ENCODE measurements at regions not wholly inside any gene's neighbourhood (a gene's known extent, or its start where the extent isn't known, plus 50 kb on each side); places are given as distances from the start of the nearest gene placed in this dataset.

- Histone ChIP-seq H3K27me3 (ENCODE audit: control insufficient read depth in 2 of 2, insufficient read depth in 2 of 2, low read length in 2 of 2) (no peaks in the 10 kb centered on the region), H3K4me2 (ENCODE audit: insufficient read depth, low read length) (no peak overlapping the region), H3K4me3 (replicated peaks in 1 of 3; ENCODE audit: insufficient read depth in 1 of 3, low read depth in 1 of 3, low read length in 3 of 3) (no peak overlapping the region), H3K79me2 (ENCODE audit: control insufficient read depth, insufficient read depth, low read length) (no peaks in the 10 kb centered on the region), H4K20me1 (replicated peaks; ENCODE audit: control insufficient read depth, extremely low read depth, insufficient read depth, low read length) (no peaks in the 10 kb centered on the region), H3K9me1 (replicated peaks; ENCODE audit: control insufficient read depth, extremely low read depth, insufficient read depth, low read length) (no peaks in the 10 kb centered on the region), H3K9me3 (replicated peaks; ENCODE audit: control insufficient read depth, insufficient read depth, low read length) (no peaks in the 10 kb centered on the region), H2AFZ (ENCODE audit: low read depth, low read length) (no peak overlapping the region), H3K9ac (replicated peaks; ENCODE audit: extremely low read depth, insufficient read depth, low read length) (no peak overlapping the region), H3K4me1 (ENCODE audit: control insufficient read depth, extremely low read depth, insufficient read depth, low read length) (no peaks in the 10 kb centered on the region), H3K27ac (ENCODE audit: insufficient read depth, low read depth, low read length) (no peak overlapping the region), H3K36me3 (ENCODE audit: control insufficient read depth in 2 of 2, extremely low read depth in 1 of 2, insufficient read depth in 2 of 2, low read length in 2 of 2) (no peaks in the 10 kb centered on the region)
- no TSS peak for BruUV-seq (replicated peaks)
- DNase-seq (ENCODE audit: low read depth, low spot score) (no peak), FAIRE-seq (no peak)
- dilution Hi-C loops (cut with MboI; ENCODE audit: extremely low pct_ligation_motif_present, low sequenced_read_pairs) = no loop called here
- ChIA-PET POLR2A (no interaction called here), CTCF (interaction anchor here (1.1 to 1.5 kb wide), 2 partner anchors 8 to 15 kb away, joined by 3 to 5 read pairs; no protein-coding TSS in a partner anchor)
- TF ChIP-seq POLR2AphosphoS5 (IDR thresholded peaks at IDR 0.05; ENCODE audit: insufficient read depth, low read depth, low read length) (no peak), FOS (IDR thresholded peaks at IDR 0.05; ENCODE audit: borderline replicate concordance, insufficient read depth, low read length) (no peak), POLR2A (IDR thresholded peaks at IDR 0.05; ENCODE audit: low read depth, low read length) (no peak), EZH2 (IDR thresholded peaks at IDR 0.05; ENCODE audit: borderline replicate concordance, low read depth, low read length, severe bottlenecking) (no peak), CTCF (IDR thresholded peaks at IDR 0.05; ENCODE audit: extremely low read depth in 1 of 2, insufficient read depth in 1 of 2, low read depth in 1 of 2, low read length in 2 of 2) (no peak), GATA2 (IDR thresholded peaks at IDR 0.05; ENCODE audit: insufficient read depth, insufficient read length, low read depth, low read length) (no peak), MAX (IDR thresholded peaks at IDR 0.05; ENCODE audit: insufficient read depth, insufficient read length) (no peak), MYC (IDR thresholded peaks at IDR 0.05; ENCODE audit: low read depth, low read length) (no peak), JUN (IDR thresholded peaks at IDR 0.05; ENCODE audit: borderline replicate concordance, insufficient read depth, insufficient read length, low read depth) (no peak)
- intact Hi-C loops (cut with micrococcal nuclease) = no loop called here
These were observed 186.3 kb downstream of the FAT4 start for GRCh38 chr4:125501090-125501489.
